Right lobe of liver (tissue), 4 donors: ENCODE measurements at regions not wholly inside any gene's neighbourhood (a gene's known extent, or its start where the extent isn't known, plus 50 kb on each side); places are given as distances from the start of the nearest gene placed in this dataset.

Experiments
- POLR2A ChIP-seq: fragments of 450-650 bp; IDR thresholded peaks from one replicate; pipeline ENCODE4 v1.6.1; 2017; ENCODE audit warnings: antibody characterized with exemption, mild to moderate bottlenecking
- TF ChIP-seq, protein P1 (sequence below), 4 donors: fragments of 200-600 bp in 3 of 4; fragments of 450-650 bp in 1 of 4; IDR thresholded peaks; one replicate each; pipeline versions ENCODE4 v1.5.1 to v1.8.0; 2016 to 2022; ENCODE audit warnings: antibody characterized with exemption in 4 of 4, mild to moderate bottlenecking in 2 of 4
- donor health status: DM: no; HTN: no; CAD: no.
- donor health status: DM: no; HTN: no; CAD: no.
- donor health status: DM: no; HTN: yes; CAD: no.

DNA sequence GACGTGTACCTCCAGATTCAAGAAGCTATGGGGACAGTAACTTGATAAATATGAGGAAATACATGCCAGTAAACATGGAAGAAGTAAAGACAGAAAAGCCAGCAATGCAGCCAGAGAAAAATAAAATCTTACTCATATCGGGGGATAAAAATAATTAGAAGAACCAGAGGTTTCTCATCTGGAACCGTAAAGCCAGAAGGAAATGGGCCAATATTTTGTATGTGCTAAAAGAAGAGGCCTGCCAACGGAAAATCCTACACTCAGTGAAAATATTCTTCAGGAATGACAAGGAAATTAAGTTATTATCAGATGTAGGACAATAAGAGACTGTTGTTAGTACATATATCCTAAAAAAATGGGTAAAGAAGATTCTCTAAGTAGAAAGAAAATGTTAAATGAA, 401.2 kb downstream of the CDC14C start:
- TF ChIP-seq, protein P1, sequence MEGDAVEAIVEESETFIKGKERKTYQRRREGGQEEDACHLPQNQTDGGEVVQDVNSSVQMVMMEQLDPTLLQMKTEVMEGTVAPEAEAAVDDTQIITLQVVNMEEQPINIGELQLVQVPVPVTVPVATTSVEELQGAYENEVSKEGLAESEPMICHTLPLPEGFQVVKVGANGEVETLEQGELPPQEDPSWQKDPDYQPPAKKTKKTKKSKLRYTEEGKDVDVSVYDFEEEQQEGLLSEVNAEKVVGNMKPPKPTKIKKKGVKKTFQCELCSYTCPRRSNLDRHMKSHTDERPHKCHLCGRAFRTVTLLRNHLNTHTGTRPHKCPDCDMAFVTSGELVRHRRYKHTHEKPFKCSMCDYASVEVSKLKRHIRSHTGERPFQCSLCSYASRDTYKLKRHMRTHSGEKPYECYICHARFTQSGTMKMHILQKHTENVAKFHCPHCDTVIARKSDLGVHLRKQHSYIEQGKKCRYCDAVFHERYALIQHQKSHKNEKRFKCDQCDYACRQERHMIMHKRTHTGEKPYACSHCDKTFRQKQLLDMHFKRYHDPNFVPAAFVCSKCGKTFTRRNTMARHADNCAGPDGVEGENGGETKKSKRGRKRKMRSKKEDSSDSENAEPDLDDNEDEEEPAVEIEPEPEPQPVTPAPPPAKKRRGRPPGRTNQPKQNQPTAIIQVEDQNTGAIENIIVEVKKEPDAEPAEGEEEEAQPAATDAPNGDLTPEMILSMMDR (IDR thresholded peaks at IDR 0.05), result no peak
- TF ChIP-seq POLR2A, result no peak
